ENCODE measurements at regions not wholly inside any gene's neighbourhood (a gene's known extent, or its start where the extent isn't known, plus 50 kb on each side); places are given as distances from the start of the nearest gene placed in this dataset.

- TF ChIP-seq CTCF (IDR thresholded peaks at IDR 0.05; ENCODE audit: poor library complexity) = peak; percentile 11
- no peak for TF ChIP-seq EZH2phosphoT487 (IDR thresholded peaks at IDR 0.05; ENCODE audit: low read depth, severe bottlenecking, unreplicated experiment)
Measured at GRCh38 chr4:4726051-4726450, 133.4 kb upstream of the MSX1 start.

All from hepatocyte (in vitro differentiated cells).